Endothelial cell of umbilical vein (primary cell): ENCODE measurements at regions not wholly inside any gene's neighbourhood (a gene's known extent, or its start where the extent isn't known, plus 50 kb on each side); places are given as distances from the start of the nearest gene placed in this dataset.

ENCODE experiments used
- BruUV-seq: library from RNA; stranded (reverse); fragments of 400-500 nt; replicated peaks from 2 replicates; lab custom pipeline; 2021; lab: Mats Ljungman, UMichigan
- CTCF ChIA-PET: fragments of 300-600, 350-600 bp; sonication (Branson Sonifier 250); formaldehyde crosslinking; loops from one replicate; lab custom pipeline; 2021; ENCODE audit warnings: antibody characterized with exemption, inconsistent platforms; lab: Charles Lee
- POLR2A ChIA-PET: fragments of 300-600, 350-600 bp; sonication (Branson Sonifier 250); formaldehyde crosslinking; loops from one replicate; lab custom pipeline; 2021; ENCODE audit warnings: antibody characterized with exemption, inconsistent platforms; lab: Charles Lee
- DNase-seq: peaks from one replicate; pipeline ENCODE4 v3.0.0-alpha.2; 2011; ENCODE audit warnings: low read depth, low spot score
- FAIRE-seq: peaks from 2 replicates; lab custom pipeline; 2011; peaks lifted over from hg19 to GRCh38; lab: Jason Lieb, UNC
- H2AFZ ChIP-seq: 2 replicates; pipeline ENCODE4 v1.6.0; 2012; ENCODE audit warnings: low read depth, low read length, control low read depth, inconsistent platforms
- H3K27ac ChIP-seq: 2 replicates; pipeline ENCODE4 v1.5.1; 2011; ENCODE audit warnings: low read depth, mild to moderate bottlenecking, control low read depth, low read length, moderate library complexity; ENCODE audit not compliant: insufficient read depth
- H3K27me3 ChIP-seq, 2 experiments: 2 replicates each; pipeline versions ENCODE4 v1.6.0 to v1.6.1; 2011; ENCODE audit warnings: low read length in 2 of 2, mixed read lengths in 1 of 2; ENCODE audit not compliant: control insufficient read depth in 2 of 2, insufficient read depth in 2 of 2
- H3K36me3 ChIP-seq, 2 experiments: 2 replicates in 1 of 2; 3 replicates in 1 of 2; pipeline ENCODE4 v1.5.1; 2011; ENCODE audit warnings: low read length in 2 of 2, mild to moderate bottlenecking in 1 of 2, moderate library complexity in 1 of 2; ENCODE audit not compliant: control insufficient read depth in 2 of 2, insufficient read depth in 2 of 2; ENCODE audit errors: extremely low read depth in 1 of 2
- H3K4me1 ChIP-seq: 3 replicates; pipeline ENCODE4 v1.5.1; 2011; ENCODE audit warnings: mild to moderate bottlenecking, low read length; ENCODE audit not compliant: control insufficient read depth, insufficient read depth; ENCODE audit errors: extremely low read depth
- H3K4me2 ChIP-seq: 2 replicates; pipeline ENCODE4 v1.6.1; 2011; ENCODE audit warnings: low read length, control low read depth, mixed read lengths; ENCODE audit not compliant: insufficient read depth
- H3K4me3 ChIP-seq, 3 experiments: fragments of 200-600 bp in 1 of 3; sonication (generic), shearing (Covaris generic) in 1 of 3; replicated peaks in 1 of 3; 2 replicates each; pipeline ENCODE4 v1.5.1; 2011 to 2016; ENCODE audit warnings: control low read depth in 3 of 3, low read length in 3 of 3, mild to moderate bottlenecking in 2 of 3, inconsistent platforms in 1 of 3, low read depth in 1 of 3, moderate library complexity in 1 of 3; ENCODE audit not compliant: insufficient read depth in 1 of 3
- H3K79me2 ChIP-seq: 2 replicates; pipeline ENCODE4 v1.6.0; 2012; ENCODE audit warnings: low read length, inconsistent platforms; ENCODE audit not compliant: control insufficient read depth, insufficient read depth
- H3K9ac ChIP-seq: replicated peaks from 2 replicates; pipeline ENCODE3; 2011; ENCODE audit warnings: low read length, control low read depth; ENCODE audit not compliant: insufficient read depth; ENCODE audit errors: extremely low read depth
- H3K9me1 ChIP-seq: replicated peaks from 3 replicates; pipeline ENCODE4 v1.6.0; 2011; ENCODE audit warnings: mild to moderate bottlenecking, low read length; ENCODE audit not compliant: control insufficient read depth, insufficient read depth; ENCODE audit errors: extremely low read depth
- H3K9me3 ChIP-seq: replicated peaks from 2 replicates; pipeline ENCODE4 v1.5.1; 2012; ENCODE audit warnings: low read length, inconsistent platforms; ENCODE audit not compliant: control insufficient read depth, insufficient read depth
- H4K20me1 ChIP-seq: replicated peaks from 2 replicates; pipeline ENCODE3; 2011; ENCODE audit warnings: mild to moderate bottlenecking, low read length; ENCODE audit not compliant: control insufficient read depth, insufficient read depth; ENCODE audit errors: extremely low read depth
- EZH2 ChIP-seq: IDR thresholded peaks from 2 replicates; pipeline ENCODE4 v1.6.1; 2012; ENCODE audit warnings: borderline replicate concordance, low read depth, mild to moderate bottlenecking, moderate library complexity, low read length, inconsistent platforms; ENCODE audit not compliant: severe bottlenecking
- FOS ChIP-seq: IDR thresholded peaks from 2 replicates; pipeline ENCODE4 v1.6.1; 2011; ENCODE audit warnings: mild to moderate bottlenecking, low read length, moderate library complexity, borderline replicate concordance; ENCODE audit not compliant: insufficient read depth
- JUN ChIP-seq: IDR thresholded peaks from 2 replicates; pipeline ENCODE4 v1.6.1; 2011; ENCODE audit warnings: borderline replicate concordance, low read depth; ENCODE audit not compliant: insufficient read length, insufficient read depth
- MYC ChIP-seq: IDR thresholded peaks from one replicate; pipeline ENCODE4 v1.6.1; 2011; ENCODE audit warnings: mild to moderate bottlenecking, low read depth, low read length
- dilution Hi-C: fragments of 300-500 bp; cut with MboI; formaldehyde crosslinking; loops from one replicate; pipeline ENCODE4 v1.15.0; 2019; ENCODE audit warnings: low sequenced_read_pairs; ENCODE audit not compliant: extremely low pct_ligation_motif_present
- intact Hi-C: fragments of 100-400 bp; cut with micrococcal nuclease; formaldehyde crosslinking; loops from one replicate; pipeline ENCODE4 v1.10.0; 2022

DNA sequence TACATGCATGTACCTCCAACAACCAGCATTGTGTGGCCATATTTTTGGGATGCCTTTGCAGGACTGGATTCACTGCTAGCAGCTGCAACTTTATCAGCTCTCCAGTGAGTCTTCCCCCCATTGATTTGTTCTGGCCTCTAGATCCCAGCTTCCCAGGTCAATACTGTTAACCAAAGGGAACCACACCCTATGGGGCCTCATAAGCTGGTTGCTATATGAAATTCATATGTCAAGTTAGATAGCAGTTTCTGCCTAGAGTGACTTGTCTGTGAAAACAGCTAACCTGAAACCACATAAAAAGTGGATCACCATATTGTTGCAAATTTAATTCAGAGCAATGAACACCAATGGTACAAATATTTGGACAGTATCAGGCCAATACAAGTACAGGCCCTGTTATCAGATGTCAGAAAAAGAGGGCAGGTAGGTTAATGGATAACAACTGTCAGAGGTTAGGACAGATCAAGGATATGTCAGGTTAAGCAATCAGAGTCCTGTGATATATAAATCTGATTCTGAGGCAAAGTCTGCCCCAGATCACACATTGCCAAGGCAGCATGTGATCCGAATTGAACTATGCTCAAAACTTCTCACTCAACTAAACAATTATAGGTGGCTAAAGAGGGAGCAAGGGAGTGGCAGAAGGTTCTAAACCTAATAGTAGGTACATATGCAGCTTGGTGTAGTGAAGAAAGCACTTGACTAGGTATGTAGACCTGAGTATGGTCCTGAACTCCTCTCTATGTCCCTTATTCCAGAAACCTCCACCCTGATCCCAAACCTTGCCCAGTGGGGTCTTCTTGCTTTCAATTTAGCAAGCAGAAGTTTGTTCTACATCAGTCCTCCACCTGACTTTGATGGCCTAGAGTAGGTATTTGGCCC lies 94.7 kb upstream of the FOXN2 start:
- dilution Hi-C loops, result no loop called here

DNA sequence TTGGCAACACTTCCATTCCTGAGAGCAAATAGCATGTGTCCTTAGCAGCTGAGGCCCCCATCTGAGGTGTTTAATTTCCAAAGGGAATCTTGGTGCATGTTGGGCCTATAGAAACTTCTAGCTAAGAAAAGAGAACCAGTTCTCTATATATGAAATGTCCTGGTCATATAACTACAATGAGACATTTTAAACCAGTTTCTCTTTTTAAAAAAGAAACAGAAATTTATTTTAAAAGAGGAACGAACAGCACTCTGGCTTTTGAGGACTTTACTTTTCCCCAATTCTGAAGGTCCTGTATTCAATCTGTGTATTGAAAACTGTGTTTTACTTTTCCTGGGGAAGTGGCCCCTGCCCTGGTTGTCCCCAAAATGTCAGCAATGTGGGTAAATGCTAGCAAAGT lies 94.0 kb upstream of the FOXN2 start:
- intact Hi-C loops, result no loop called here
- H3K79me2 ChIP-seq, result no peaks in the 10 kb centered on the region
- BruUV-seq, result no TSS peak
- ChIA-PET CTCF (interaction anchor here (1.0 kb wide), 1 partner anchor 46 kb away, joined by 3 read pairs; no protein-coding TSS in a partner anchor), POLR2A (no interaction called here)
- no peaks in the 10 kb centered on the region for H3K9me3 ChIP-seq
- no peaks in the 10 kb centered on the region for H3K36me3 ChIP-seq
- no peaks in the 10 kb centered on the region for H3K9me1 ChIP-seq
- H3K4me3 ChIP-seq, result no peak overlapping the region
- DNase-seq (no peak), FAIRE-seq (no peak)
- no peak overlapping the region for H3K27ac ChIP-seq
- no peak overlapping the region for H3K9ac ChIP-seq
- dilution Hi-C loops, result no loop called here
- peaks cover 3% of the 10 kb centered on the region for H3K4me1 ChIP-seq
- no peaks in the 10 kb centered on the region for H3K27me3 ChIP-seq
- H3K4me2 ChIP-seq, result no peak overlapping the region
- H4K20me1 ChIP-seq, result no peaks in the 10 kb centered on the region
- no peak overlapping the region for H2AFZ ChIP-seq
- TF ChIP-seq JUN (no peak), MYC (no peak), EZH2 (no peak), FOS (no peak)

More for the DNA sequence above, 94.7 kb upstream of the FOXN2 start:
- no peaks in the 10 kb centered on the region for H3K9me1 ChIP-seq
- no peak overlapping the region for H3K27ac ChIP-seq
- CTCF ChIA-PET, result interaction anchor here (1.0 to 1.2 kb wide), 2 partner anchors 24 to 47 kb away, joined by 3 to 4 read pairs; no protein-coding TSS in a partner anchor
- BruUV-seq, result no TSS peak
- H3K9ac ChIP-seq, result no peak overlapping the region
- peaks cover 3% of the 10 kb centered on the region for H3K4me1 ChIP-seq
- FAIRE-seq, result no peak
- H4K20me1 ChIP-seq, result no peaks in the 10 kb centered on the region
- H3K36me3 ChIP-seq, result no peaks in the 10 kb centered on the region
- POLR2A ChIA-PET, result no interaction called here
- no peaks in the 10 kb centered on the region for H3K79me2 ChIP-seq
- H3K4me3 ChIP-seq, result no peak overlapping the region
- H3K27me3 ChIP-seq, result no peaks in the 10 kb centered on the region
- intact Hi-C loops, result no loop called here
- H3K4me2 ChIP-seq, result no peak overlapping the region
- DNase-seq, result no peak
- no peak overlapping the region for H2AFZ ChIP-seq
- no peak for TF ChIP-seq FOS
- H3K9me3 ChIP-seq, result no peaks in the 10 kb centered on the region
